Activated CD8-positive, alpha-beta memory T cell treated with anti-CD3 and anti-CD28 coated beads for 48 hours (primary cell): ENCODE measurements at regions not wholly inside any gene's neighbourhood (a gene's known extent, or its start where the extent isn't known, plus 50 kb on each side); places are given as distances from the start of the nearest gene placed in this dataset.

ENCODE experiments used
- DNase-seq, 3 experiments: peaks; one replicate each; pipeline ENCODE4 v3.0.0-alpha.2; 2020; ENCODE audit warnings: low read depth in 2 of 3, low spot score in 2 of 3

DNA sequence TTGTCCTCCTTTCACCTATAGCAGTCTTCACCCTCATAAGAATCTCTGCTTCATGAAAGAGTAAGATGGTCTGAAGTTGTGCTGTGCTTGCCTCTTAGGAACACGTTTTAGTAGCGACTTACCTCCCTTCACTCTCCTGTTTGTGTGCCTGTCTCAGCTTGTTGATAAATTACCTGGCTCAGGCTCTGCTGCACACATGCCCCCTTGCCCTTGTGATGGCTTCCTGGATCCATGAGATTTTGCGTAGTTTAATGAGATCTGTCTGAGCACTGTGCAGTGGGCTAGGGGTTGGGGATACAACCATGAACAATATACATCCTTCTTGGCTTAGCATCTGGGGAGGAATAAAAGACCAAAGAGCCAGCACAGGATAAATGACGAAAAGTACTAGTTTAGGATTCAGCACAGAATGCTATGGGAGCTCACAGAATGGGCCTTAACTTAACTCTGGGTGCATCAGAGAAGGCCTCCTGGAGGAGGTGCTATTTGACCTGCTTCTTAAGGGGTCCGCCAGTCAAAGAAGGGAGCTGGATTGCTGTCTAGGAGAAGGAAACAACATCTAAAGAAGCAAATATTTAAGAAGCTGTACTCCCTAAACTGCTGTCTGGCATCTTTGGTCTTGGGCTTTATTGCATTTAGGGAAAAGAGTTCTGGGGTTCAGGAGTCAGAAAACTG, 175.7 kb upstream of the PLXNA2 start:
- no peak for DNase-seq

GRCh38 chr1:208420696-208421095, 176.5 kb upstream of the PLXNA2 start:
- no peak for DNase-seq

DNA sequence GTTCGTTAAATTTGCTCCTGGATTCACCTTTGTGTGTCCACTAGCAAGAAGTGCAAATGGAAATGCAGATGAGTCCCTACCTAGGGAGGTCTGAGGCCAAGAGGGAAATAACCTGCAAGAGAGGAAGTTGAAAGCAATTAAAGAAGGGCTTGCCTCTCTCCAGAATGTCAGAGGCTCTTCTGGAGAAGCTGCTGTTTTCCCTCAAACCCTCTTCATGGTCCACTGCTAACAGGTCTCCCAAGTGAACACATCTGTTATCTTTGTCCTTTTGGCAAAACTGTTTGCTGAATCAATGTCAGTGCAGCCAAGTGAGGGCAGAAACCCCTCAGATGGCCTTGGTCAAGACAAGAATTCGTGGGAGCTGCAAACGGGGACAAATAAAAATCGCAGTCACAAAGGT, 177.3 kb upstream of the PLXNA2 start:
- DNase-seq, result no peak

- DNase-seq, result no peak
Measured at GRCh38 chr1:208423526-208423925, 179.3 kb upstream of the PLXNA2 start.

DNA sequence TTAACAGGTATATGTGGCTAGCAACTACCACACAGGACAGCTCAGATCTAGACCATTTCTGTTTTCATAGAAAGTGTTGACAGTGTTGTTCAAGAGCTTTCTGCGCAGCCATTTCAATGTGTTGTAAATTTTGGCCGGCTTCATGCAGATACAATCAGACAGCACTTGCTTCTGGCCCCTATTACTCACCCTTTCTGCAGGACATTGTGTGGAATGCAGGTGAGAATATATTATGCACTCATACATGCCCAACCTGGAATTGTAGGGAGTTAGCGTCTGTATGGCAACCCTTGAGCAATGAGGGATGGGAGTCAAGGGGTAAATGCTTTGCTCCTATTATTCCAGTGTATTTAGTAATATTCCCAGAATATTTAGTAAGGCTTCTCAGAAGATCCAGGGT, 180.9 kb upstream of the PLXNA2 start:
- DNase-seq, result no peak

DNA sequence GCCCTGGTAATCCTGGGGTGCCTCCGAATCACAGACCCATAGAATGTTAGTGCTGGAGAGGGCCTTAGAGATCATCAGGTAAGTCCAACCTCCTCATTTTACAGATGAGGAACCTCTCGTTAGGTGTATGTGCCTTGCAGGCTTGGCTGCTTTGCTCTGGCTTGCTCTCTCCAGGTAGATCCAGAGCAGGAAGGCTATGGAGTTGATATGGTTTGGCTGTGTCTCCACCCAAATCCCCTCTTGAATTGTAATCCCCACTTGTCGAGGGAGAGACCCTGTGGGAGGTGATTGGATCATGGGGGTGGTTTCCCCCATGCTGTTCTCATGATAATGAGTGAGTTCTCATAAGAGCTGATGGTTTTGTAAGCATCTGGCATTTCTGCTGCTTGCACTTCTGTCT, 186.0 kb upstream of the PLXNA2 start:
- DNase-seq, result no peak

- DNase-seq, result no peak
Measured at GRCh38 chr1:208431721-208432120, 187.5 kb upstream of the PLXNA2 start.

- DNase-seq, result no peak
Measured at GRCh38 chr1:208432346-208432745, 188.2 kb upstream of the PLXNA2 start.

DNA sequence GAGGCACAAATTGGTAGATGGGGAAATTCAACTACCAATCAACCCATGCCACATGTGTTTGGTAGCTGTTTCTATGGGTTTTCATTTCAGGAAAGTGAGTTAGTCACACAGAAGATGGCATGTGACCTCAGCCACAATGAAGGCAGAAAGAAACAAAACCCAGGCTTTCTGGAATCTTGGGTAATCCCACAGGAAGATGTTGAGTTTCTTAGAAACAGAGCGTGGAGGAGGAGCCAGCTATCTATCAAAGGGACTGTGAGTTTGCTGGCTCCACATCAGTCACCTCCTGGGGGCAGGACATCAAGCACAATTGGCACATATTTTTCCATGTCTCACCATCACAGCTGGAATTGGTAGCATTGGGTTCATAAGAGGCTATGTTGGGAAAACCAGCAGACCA, 188.9 kb upstream of the PLXNA2 start:
- DNase-seq, result no peak

DNA sequence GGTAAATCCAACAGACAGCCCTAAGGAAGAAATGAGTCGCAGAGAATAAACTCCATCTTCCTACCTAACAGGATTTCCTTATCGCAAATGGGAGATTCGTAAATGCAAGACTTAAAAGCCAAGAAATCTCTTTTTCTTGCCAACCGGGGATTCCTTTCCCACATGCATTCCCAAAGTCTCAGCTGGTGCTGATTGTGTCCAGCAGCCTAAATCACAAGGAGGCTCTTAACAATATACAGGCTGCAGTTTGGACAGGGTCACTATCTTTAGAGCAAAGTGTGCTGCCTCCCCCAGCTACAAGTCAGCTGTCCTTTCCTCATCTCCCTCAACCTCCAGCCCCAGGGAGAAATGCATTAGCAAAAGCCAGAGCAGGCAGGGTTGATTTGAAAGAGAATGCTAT, 189.8 kb upstream of the PLXNA2 start:
- no peak for DNase-seq

DNA sequence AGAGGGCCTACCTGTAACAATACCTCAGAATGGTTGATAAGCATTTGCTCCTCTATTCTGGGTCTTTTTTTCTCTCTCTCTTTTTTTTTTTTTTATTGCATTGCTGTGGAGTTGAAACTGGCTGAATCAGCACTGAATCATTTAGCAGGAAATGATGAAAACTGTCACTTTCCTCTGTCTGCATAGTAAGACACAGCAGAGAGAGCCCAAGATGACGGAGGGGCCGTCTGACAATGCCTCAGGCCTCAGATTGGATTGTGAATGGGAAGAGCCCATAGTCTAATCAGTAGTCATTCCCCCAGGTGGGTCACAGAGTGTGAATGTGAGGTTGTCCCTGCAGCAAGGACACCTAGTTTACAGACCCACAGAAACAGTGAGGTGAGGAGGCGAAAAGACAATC, 193.2 kb upstream of the PLXNA2 start:
- no peak for DNase-seq

- DNase-seq, result no peak
Measured at GRCh38 chr1:208438112-208438699, 194.0 kb upstream of the PLXNA2 start.

- no peak for DNase-seq
Measured at GRCh38 chr1:208445758-208446203, 201.6 kb upstream of the PLXNA2 start.

DNA sequence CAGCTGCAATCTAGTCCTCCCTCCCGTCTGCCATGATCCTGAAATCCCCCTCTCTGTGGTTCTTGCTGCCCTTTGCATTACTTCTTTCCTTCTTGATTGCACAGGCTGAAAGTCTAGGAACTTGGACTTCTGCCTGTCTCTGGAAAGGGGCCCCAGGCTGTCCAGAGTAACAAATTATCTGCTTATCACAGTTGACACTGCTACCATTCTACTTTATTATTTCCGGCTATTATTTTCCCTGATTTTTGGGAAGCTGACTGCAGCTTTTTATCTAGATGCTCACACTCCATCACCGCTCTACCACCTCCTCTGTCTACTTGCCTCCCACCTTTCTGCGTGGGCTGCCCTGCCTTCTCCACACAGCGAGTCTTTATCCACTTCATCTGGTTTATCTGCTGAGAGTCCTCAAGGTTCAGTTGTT, 202.1 kb upstream of the PLXNA2 start:
- no peak for DNase-seq

GRCh38 chr1:208448425-208448824, 204.2 kb upstream of the PLXNA2 start:
- no peak for DNase-seq

DNA sequence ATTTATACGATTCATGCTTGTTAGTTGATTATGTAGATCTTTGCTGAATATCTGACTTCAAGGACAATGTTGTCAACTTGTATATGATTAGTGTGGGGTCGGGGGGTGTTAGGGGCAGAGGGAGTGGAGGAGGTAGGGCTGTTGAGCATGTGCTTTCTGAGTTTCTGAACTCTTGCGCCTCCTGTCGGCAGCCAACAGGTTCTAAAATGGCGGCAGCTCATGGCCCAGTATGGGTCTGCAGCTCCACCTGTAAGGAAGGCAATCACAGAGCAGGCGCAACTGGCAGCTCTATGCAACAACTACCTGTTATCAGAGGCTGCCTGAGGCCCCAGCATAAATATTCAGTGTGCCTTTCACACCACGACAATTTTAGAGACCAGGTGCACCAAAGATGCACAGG, 205.8 kb upstream of the PLXNA2 start:
- no peak for DNase-seq

DNA sequence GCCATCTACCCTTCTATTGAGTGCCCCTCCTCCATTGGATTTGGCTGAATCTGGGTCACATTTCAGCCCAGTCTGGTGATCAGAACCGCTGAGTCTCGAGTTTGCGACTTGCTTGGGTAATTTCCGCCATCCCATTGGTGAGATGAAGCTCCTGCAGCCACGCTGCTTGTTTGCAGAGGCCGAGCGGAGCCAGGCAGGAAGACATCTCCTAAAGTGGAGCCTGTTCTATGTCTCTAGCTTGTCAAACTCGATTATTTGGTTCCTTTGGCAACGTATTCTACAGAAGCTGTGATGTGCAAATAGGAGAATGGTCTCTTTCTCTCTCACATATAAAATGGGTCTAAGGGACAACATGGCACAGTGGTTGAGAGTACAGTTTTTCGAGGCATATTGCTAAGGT, 206.8 kb upstream of the PLXNA2 start:
- no peak for DNase-seq

- no peak for DNase-seq
Measured at GRCh38 chr1:208455821-208456220, 211.6 kb upstream of the PLXNA2 start.

DNA sequence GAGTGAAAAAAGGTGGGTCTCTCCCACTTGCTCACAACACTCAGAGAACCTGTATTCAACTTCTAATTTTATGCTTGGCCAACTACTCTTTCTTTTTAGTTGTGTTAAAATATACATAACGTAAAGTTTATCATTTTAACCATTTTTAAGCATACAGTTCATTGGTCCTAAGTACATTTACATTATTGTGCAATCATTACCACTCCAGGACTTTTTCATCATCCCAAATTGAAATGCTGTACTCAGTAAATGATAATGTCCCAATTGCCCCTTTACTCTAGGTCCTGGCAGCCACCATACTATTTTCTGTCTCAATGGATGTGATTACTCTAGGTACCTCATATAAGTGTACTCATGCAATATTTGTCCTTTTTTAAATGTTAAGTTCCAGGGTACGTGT, 212.3 kb upstream of the PLXNA2 start:
- DNase-seq, result no peak

DNA sequence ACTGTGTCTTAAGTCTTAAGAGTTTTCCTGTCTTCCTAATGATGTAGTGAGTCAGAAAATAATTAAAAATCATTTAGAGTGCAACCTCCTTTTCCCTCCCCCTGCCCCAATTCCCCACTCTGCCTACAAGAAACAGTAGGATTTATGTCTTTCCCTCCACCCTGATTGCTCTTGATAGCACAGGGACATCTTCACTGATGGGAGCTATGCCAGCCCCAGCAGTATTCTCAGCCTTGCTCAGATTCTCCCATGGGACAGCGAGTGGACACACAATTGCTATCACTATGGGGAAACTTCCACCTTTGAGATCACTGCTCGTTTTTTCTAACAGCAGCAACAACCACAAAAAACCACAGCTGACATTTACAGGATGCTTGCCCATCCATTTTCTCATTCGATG, 216.6 kb upstream of the PLXNA2 start:
- no peak for DNase-seq

GRCh38 chr1:208461680-208462079, 217.5 kb upstream of the PLXNA2 start:
- DNase-seq, result no peak

GRCh38 chr1:208462761-208463160, 218.6 kb upstream of the PLXNA2 start:
- DNase-seq, result no peak

DNA sequence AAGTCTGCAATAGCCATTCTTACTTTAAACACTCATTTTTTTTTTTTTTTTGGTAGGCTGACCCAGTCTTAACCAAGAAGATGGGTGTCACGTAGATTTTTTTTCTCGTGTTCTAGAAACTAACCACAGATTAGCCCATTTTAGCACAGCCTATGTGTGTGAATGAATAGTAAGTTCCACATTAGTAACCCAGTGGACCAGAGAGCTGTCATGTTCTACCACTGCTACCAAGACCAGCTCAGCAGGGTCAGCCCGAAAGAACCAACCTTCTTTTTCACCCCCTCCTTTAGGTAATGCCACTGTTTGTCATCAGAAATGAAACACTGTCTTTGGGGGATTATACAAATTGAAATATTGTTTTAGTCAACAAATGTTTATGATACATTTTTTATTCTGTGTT, 221.1 kb upstream of the PLXNA2 start:
- DNase-seq, result no peak
